Thyroid gland (tissue), 4 donors: ENCODE measurements at regions not wholly inside any gene's neighbourhood (a gene's known extent, or its start where the extent isn't known, plus 50 kb on each side); places are given as distances from the start of the nearest gene placed in this dataset.

Experiments
- POLR2A ChIP-seq, 2 donors: fragments of 450-650 bp; IDR thresholded peaks; one replicate each; pipeline ENCODE4 v1.6.1; 2017; ENCODE audit warnings: antibody characterized with exemption in 2 of 2, mild to moderate bottlenecking in 2 of 2, moderate library complexity in 1 of 2
- TF ChIP-seq, protein P1 (sequence below), 6 experiments: fragments of 200-600 bp in 3 of 6; fragments of 450-650 bp in 3 of 6; sonication (generic) in 3 of 6; IDR thresholded peaks; one replicate each; pipeline ENCODE4 v1.5.1; 2016 to 2019; ENCODE audit warnings: antibody characterized with exemption in 6 of 6, mild to moderate bottlenecking in 2 of 6, inconsistent platforms in 1 of 6, moderate library complexity in 1 of 6

DNA sequence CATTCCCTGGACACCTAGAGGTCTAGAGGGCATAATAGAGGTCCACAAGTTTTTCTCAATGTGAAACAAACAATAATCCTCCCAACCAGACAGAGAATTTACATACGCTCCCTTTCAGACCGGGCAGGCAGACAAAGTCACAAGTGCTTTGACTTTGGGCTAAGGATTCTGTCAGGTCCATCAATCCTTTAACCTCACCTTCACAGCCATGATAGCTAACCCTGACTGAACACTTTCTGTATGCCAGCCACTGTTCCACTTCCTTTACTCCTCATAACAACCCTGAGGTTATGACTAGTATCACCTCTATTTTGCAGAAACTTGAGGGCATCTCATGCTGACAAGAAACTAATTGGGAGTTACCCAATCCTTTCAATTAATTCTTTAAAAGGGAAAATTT is 118.8 kb upstream of the AFF2 start:
- TF ChIP-seq, protein P1, sequence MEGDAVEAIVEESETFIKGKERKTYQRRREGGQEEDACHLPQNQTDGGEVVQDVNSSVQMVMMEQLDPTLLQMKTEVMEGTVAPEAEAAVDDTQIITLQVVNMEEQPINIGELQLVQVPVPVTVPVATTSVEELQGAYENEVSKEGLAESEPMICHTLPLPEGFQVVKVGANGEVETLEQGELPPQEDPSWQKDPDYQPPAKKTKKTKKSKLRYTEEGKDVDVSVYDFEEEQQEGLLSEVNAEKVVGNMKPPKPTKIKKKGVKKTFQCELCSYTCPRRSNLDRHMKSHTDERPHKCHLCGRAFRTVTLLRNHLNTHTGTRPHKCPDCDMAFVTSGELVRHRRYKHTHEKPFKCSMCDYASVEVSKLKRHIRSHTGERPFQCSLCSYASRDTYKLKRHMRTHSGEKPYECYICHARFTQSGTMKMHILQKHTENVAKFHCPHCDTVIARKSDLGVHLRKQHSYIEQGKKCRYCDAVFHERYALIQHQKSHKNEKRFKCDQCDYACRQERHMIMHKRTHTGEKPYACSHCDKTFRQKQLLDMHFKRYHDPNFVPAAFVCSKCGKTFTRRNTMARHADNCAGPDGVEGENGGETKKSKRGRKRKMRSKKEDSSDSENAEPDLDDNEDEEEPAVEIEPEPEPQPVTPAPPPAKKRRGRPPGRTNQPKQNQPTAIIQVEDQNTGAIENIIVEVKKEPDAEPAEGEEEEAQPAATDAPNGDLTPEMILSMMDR (IDR thresholded peaks at IDR 0.05) = no peak
- TF ChIP-seq POLR2A (IDR thresholded peaks at IDR 0.05) = no peak
